Kidney (tissue), 13 donors: ENCODE measurements at regions not wholly inside any gene's neighbourhood (a gene's known extent, or its start where the extent isn't known, plus 50 kb on each side); places are given as distances from the start of the nearest gene placed in this dataset.

Experiments
- DNase-seq, 5 donors: peaks; one replicate each; pipeline ENCODE4 v3.0.0-alpha.2; 2013 to 2020
- FAIRE-seq: peaks from 2 replicates; lab custom pipeline; 2012; peaks lifted over from hg19 to GRCh38; lab: Jason Lieb, UNC
- H3K27ac ChIP-seq, 2 donors: one replicate each; pipeline ENCODE4 v1.7.0; 2013; ENCODE audit warnings: low read depth in 2 of 2, low read length in 2 of 2, inconsistent platforms in 1 of 2
- H3K27me3 ChIP-seq: one replicate; pipeline ENCODE4 v1.7.1; 2013; ENCODE audit warnings: low read length, inconsistent platforms; ENCODE audit not compliant: control insufficient read depth, insufficient read depth
- H3K36me3 ChIP-seq, 3 donors: one replicate each; pipeline versions ENCODE4 v1.7.0 to v1.7.1; 2013; ENCODE audit warnings: low read length in 3 of 3, control low read depth in 1 of 3, inconsistent platforms in 1 of 3; ENCODE audit not compliant: insufficient read depth in 3 of 3, control insufficient read depth in 2 of 3
- H3K4me1 ChIP-seq, 3 donors: one replicate each; pipeline versions ENCODE4 v1.7.0 to v1.7.1; 2013; ENCODE audit warnings: low read length in 3 of 3, inconsistent platforms in 1 of 3, low read depth in 1 of 3; ENCODE audit not compliant: control insufficient read depth in 2 of 3, insufficient read depth in 2 of 3
- H3K4me3 ChIP-seq, 3 donors: one replicate each; pipeline versions ENCODE4 v1.7.0 to v1.8.1; 2013; ENCODE audit warnings: low read length in 3 of 3, control low read depth in 1 of 3, inconsistent platforms in 1 of 3
- H3K9ac ChIP-seq, 3 donors: one replicate each; pipeline versions ENCODE4 v1.7.0 to v1.7.1; 2013; ENCODE audit warnings: low read length in 3 of 3, control low read depth in 1 of 3, inconsistent platforms in 1 of 3
- H3K9me3 ChIP-seq, 3 donors: one replicate each; pipeline versions ENCODE4 v1.7.0 to v1.7.1; 2013; ENCODE audit warnings: low read length in 3 of 3, control low read depth in 1 of 3, inconsistent platforms in 1 of 3; ENCODE audit not compliant: control insufficient read depth in 2 of 3, insufficient read depth in 1 of 3
- CTCF ChIP-seq: IDR thresholded peaks from 3 replicates; pipeline ENCODE4 v1.5.1; 2012; ENCODE audit warnings: mild to moderate bottlenecking, moderate library complexity, borderline replicate concordance; ENCODE audit not compliant: insufficient read depth; ENCODE audit errors: extremely low read depth
- intact Hi-C: fragments of 100-400 bp; cut with DNase I; formaldehyde crosslinking; loops from one replicate; pipeline ENCODE4 v1.11.1; 2022
- donor health status: control.
- donor health status: control.
- donor health status: control.
- donor health status: control.
- donor health status: control.
- donor health status: DM: yes; HTN: yes; CAD: no.
- donor health status: Normal renal cell carcinoma (clear cell type).

DNA sequence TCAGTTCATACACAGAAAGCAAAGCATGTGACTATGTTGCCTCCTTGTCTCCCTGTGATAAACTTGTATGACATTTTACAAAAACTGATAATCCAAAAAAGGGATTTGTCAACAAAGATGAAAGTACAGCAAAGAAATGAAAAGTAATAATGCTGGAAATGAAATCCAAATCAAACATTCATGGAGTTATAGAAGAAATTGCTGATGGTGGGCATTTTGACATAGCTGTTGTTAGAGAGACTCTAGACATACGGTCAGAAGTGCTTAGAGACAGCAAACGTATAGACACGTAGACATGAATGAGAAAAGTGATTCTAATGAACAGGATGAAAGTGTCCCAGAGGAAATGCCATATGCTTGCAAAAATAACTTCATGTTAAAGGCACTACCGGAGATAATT, 186.9 kb upstream of the RGMB start:
- no peak overlapping the region for H3K27ac ChIP-seq
- H3K27me3 ChIP-seq = no peaks in the 10 kb centered on the region
- H3K9me3 ChIP-seq = no peaks in the 10 kb centered on the region
- DNase-seq (no peak), FAIRE-seq (no peak)
- no peaks in the 10 kb centered on the region for H3K4me1 ChIP-seq
- H3K4me3 ChIP-seq = no peak overlapping the region
- no peak overlapping the region for H3K9ac ChIP-seq
- no peaks in the 10 kb centered on the region for H3K36me3 ChIP-seq
- TF ChIP-seq CTCF = no peak
- intact Hi-C loops = no loop called here

DNA sequence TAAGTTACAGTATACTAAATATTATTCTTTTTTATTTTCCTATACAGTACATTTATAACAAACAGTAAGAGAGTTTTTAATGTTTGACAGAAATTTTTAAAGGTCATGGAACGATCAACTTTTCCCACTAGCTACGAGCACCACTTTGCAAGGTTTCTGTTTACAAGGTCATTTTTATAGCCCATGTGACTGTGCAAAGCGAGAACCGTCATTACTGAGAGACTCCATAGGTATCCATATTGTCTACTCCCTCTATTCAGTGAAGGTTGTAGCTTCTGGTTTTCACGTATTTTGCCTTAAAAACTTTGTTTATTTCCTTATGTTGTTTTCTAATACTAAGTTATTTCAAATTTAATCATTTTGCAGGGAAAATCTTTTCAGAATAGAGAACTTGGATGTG, 186.3 kb upstream of the RGMB start:
- no peak for TF ChIP-seq CTCF
- Histone ChIP-seq H3K36me3 (no peaks in the 10 kb centered on the region), H3K9me3 (no peaks in the 10 kb centered on the region), H3K4me3 (no peak overlapping the region), H3K27me3 (no peaks in the 10 kb centered on the region), H3K4me1 (no peaks in the 10 kb centered on the region), H3K9ac (no peak overlapping the region), H3K27ac (no peak overlapping the region)
- FAIRE-seq = no peak
- intact Hi-C loops = no loop called here
- DNase-seq = no peak

- H3K27me3 ChIP-seq = no peaks in the 10 kb centered on the region
- H3K9me3 ChIP-seq = no peaks in the 10 kb centered on the region
- TF ChIP-seq CTCF = no peak
- H3K4me3 ChIP-seq = no peak overlapping the region
- DNase-seq (no peak), FAIRE-seq (no peak)
- no peak overlapping the region for H3K27ac ChIP-seq
- H3K36me3 ChIP-seq = no peaks in the 10 kb centered on the region
- intact Hi-C loops = no loop called here
- H3K9ac ChIP-seq = no peak overlapping the region
- no peaks in the 10 kb centered on the region for H3K4me1 ChIP-seq
Measured at GRCh38 chr5:98588215-98588614, 185.2 kb upstream of the RGMB start.

GRCh38 chr5:98593418-98593817, 180.0 kb upstream of the RGMB start:
- no peak for FAIRE-seq
- Histone ChIP-seq H3K27ac (no peak overlapping the region), H3K9ac (no peak overlapping the region)

More at GRCh38 chr5:98593418-98593817, 180.0 kb upstream of the RGMB start:
- DNase-seq = no peak
- Histone ChIP-seq H3K4me3 (no peak overlapping the region), H3K9me3 (no peaks in the 10 kb centered on the region), H3K4me1 (no peaks in the 10 kb centered on the region), H3K36me3 (no peaks in the 10 kb centered on the region), H3K27me3 (no peaks in the 10 kb centered on the region)
- TF ChIP-seq CTCF = no peak
- intact Hi-C loops = no loop called here
